NT2/D1 (cell line): ENCODE measurements at regions not wholly inside any gene's neighbourhood (a gene's known extent, or its start where the extent isn't known, plus 50 kb on each side); places are given as distances from the start of the nearest gene placed in this dataset.

ENCODE experiments used
- SUZ12 ChIP-seq: IDR thresholded peaks from 2 replicates; pipeline ENCODE4 v1.6.1; 2011; ENCODE audit not compliant: insufficient read length, insufficient read depth; ENCODE audit errors: extremely low read depth
- YY1 ChIP-seq: IDR thresholded peaks from 2 replicates; pipeline ENCODE4 v1.6.1; 2011; ENCODE audit not compliant: insufficient read length, insufficient read depth
- ZNF274 ChIP-seq: IDR thresholded peaks from 2 replicates; pipeline ENCODE4 v1.6.1; 2011; ENCODE audit warnings: mild to moderate bottlenecking, low read depth, low read length

- no peak for TF ChIP-seq SUZ12
- no peak for TF ChIP-seq YY1
- TF ChIP-seq ZNF274 = no peak
These were observed 102.8 kb upstream of the SGK1 start for GRCh38 chr6:134420614-134421181.
